HG03175 (cell line): ENCODE measurements at regions not wholly inside any gene's neighbourhood (a gene's known extent, or its start where the extent isn't known, plus 50 kb on each side); places are given as distances from the start of the nearest gene placed in this dataset.

Experiments
- ATAC-seq: cut with Tn5 transposase; IDR thresholded peaks from one replicate; pipeline ENCODE4 v1.9.1; 2021; ENCODE audit warnings: mild to moderate bottlenecking, moderate library complexity; ENCODE audit not compliant: unreplicated experiment

DNA sequence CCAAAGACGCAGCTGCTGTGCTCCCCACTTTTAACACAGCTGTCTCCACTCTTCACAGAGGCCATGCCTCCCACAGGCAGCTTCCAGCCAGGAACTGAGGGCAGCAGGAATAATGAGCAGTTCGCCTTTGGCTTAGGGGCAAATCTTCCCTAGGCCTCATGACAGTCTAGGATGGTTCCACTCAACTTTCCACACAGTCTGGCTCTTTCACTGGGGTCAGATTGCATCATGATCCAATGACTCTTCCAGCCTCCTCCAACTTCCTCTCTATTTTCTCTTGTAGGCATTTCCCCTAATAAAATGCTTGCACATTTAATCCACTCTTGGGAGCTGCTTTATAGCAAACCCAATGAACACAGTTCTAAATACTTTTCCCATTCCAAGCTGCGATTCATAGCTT, 271.6 kb upstream of the ATP2B1 start:
- no peak for ATAC-seq

DNA sequence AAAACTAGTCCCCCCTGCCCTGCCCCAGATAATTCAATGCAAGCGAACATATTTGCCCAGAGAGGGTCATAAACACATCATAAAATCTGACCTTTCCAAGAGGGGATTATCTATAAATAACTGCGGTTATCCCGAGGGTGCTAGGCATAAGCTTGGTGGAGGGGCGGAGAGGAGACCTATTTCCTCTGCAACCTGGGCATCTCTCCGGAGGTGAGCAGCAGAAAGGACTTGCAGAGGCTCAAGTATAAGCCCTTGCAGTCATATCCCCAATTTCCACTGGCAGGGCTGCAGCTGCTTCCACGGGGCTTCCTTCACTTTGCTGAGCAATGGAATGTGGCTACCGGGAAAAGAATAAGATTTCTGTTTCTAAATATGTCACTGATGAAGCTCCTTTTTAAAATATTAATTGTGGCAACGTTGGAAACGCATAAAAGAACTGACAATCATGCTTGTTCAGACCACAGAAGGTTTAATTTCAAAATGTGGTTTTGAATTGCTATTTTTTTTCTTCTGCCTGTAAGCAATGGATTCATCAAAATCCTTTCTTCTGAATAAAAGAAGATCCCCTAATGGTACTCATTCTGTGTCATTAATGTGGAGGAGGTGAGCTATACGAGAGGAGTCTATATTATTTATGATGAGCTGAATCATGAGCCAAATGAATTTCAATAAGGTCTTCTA, 268.9 kb upstream of the ATP2B1 start:
- ATAC-seq: no peak

DNA sequence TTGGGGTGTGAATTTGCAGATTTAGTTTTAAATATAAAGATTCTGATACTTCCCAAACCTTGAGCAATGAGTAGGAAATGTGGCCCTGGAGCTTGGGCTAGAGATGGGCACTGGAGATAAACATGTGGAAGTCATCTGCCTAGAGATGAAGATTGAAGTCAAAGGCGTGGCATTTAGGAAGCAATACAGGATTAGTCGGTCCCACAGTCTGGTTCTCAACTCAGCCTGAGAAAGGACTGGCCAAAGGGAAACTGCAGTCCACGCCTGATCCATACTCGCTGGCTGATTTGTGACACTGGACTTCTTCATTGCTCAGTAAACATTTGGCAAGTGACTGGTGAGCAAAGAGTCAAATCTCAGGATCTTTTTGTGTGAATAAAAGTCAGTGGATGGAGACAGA, 268.2 kb upstream of the ATP2B1 start:
- no peak for ATAC-seq

- ATAC-seq: no peak
These were observed 266.9 kb upstream of the ATP2B1 start for GRCh38 chr12:89975574-89975973.

DNA sequence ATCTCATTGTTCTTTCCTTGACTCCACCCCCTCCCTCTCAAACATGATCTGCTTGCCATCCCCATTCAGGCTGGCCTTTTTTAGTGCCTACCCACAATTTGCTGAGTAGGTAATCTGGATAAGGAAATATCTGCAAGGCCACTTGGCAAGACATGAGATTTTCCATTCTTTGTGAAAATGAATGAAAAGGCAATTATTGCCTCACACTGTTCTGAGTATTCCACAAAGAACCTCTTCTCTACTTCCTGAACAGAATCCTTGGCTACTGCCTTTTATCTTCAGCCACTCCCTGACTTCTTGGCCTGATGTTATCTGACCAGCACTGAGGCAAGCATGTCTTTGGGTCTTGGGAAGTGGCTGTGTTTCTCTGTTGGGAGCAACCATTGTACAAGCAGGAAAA, 263.2 kb upstream of the ATP2B1 start:
- no peak for ATAC-seq

DNA sequence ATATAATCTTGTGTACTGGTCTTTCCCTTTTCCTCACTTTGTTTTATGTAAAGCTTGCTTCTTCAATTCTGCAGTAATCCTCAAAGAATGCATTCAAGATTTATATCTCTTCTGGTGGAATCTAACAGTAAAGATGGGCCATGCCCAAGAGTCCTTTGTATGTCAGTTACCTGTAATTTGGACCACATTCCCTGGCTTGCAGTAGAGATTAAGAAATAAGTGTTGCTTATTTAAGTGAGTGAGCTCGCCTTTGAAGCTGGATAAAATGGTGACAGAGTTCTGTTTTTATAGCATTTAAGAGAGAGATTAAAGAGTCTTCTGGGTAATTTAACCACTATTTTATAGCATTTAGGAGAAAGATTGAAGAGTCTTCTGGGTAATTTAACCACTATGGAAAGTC, 262.1 kb upstream of the ATP2B1 start:
- ATAC-seq: no peak

DNA sequence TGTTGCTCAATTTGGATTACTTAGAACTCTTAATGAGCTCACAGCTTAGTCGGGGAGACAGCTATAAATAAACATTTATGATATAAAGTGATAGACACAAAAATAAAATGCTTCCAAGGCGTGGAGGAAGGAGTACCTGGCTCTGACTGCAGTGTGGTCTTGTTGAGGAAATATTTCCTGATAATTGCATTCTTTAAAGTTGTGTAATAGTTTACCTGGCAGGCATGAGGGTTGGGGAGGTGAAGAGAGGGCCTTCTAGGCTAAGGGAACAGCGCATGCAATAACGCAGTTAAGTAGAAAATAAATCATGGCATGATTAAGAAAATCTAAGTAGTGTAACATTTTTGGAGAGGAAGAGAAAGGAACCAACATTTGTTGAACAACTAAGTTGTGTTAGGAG, 260.5 kb upstream of the ATP2B1 start:
- ATAC-seq: no peak

DNA sequence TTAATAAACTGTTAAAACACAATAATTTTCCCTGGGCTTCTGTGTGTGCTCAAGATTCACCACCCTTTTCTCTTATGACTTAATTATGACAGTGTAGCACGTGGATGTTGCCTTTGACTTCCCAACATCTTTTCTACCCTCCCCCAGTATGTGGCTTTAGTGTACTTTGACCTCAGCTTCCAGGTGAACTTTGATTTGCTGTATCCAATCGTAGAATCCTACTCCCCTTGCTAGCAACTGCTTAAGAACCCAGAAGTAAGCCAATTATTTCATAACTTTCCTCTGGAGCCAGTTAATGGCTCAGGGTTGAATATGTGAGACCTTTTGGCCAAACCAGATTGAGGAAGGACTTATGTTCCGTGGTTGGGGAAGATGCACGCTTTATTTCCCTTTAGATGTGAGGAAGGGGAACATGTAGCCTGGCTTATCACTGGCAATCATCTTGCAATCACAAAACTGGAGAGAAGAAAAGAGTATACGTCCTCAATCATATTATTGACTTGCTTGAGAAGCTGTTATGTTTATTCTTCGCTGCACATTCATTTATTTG, 259.6 kb upstream of the ATP2B1 start:
- ATAC-seq: no peak

DNA sequence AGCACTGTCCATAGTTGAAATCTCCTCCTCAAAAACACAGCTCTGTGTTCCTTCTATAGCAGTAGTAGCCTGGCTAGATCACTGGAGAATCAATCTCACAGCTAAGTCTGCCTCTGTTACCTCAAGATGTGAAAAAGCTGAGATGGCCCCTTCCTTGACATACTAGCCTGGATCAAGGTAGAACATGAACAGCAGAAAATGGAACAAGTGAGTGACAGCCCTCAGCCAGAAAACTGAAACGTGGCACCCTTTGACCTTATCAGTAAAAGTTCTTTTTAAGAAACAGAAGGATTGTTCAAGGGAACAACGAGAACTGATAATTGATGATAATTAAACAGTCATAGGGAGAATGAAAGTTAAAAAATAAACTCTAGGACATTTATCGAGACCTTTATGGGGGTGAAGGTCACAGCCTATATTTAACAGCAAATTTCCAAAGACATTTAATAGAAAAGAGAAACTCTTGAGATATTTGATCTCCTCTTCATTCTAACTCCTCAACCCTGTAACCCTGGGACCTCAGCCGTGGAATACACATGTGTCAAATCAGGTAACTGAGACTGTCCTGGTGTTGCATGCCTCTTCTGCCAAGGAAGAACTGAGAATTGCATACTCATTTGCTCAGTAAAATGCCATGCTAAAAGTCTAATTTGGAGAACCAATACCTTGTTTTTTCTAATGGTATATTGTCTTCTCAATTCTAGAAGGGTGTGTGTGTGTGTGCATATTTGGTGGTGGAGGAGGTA, 258.0 kb upstream of the ATP2B1 start:
- no peak for ATAC-seq

DNA sequence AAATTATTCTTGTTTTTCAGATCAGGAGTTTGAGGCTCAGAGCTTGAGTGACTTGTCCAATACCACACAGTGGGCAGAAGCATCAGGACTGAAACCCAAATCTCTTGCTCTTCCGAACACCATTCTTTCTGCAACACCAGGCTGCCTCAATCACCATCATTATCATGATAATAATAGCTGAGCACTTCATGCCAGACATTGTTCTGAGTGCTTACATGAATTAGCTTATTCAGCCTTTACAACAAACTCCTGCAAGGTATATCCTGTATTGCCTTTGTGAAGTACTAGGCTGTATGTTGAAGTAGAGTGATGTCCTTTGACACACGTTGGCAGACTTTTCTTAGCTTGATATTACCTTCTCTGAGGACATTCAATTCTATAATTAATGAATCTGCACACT, 257.4 kb upstream of the ATP2B1 start:
- no peak for ATAC-seq

DNA sequence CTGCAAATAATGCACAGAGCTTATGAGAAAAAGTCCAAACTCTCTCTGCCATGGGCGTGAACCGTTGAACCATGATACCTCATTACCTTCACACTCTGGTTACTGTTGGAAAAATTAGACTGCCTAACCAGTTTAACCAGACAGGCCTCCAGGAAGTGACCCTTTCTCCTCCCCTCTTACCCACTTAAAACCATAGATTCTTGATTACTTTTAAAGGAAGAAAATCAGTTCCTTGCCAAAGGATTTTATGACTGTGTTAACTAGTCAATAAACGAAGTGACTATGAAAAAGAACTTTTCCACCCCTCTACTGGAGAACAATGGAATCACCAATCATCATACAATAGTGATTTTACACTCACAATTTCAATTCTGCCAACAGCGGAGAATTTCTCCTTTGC, 254.0 kb upstream of the ATP2B1 start:
- no peak for ATAC-seq

- peak; percentile 30 for ATAC-seq
These were observed 252.2 kb upstream of the ATP2B1 start for GRCh38 chr12:89960607-89961394.

GRCh38 chr12:89960011-89960507, 251.4 kb upstream of the ATP2B1 start:
- peak; percentile 79 for ATAC-seq

DNA sequence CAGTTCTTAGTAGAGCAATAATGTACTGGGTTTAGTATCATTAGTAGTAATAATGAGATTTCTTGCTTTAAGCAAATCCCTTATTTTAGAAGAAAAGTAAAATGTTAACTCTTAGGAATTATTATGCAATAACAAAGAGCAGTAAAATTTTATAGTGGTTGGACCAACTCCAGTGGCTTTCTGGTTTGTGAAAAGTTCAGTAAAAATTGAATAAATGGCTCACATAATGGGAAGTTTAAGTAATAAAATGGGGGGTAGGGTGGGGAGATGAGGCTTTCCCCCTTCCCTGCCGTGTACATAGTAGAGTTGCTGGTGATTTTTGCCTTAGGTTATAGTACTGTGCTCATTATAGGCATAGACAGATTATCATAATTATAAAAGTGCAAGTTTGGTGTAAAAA, 250.5 kb upstream of the ATP2B1 start:
- no peak for ATAC-seq

- no peak for ATAC-seq
These were observed 245.6 kb upstream of the ATP2B1 start for GRCh38 chr12:89954259-89954658.

DNA sequence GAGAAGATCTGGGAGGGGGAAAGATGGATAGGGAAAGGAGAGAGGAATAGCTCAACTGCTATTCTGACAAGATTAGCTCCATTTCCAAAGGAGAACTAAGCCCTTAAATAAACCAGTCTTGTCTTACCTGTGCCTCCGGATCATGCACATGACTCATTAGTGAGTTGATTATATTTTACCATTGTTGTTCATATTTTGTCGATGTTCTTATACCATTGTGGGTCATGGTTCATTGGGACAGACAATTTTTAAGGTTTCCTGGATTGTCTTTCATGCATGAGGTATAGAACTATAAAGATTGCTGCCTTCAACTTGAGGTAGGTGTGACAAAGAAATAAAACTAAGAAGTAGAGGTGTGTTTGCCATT, 243.0 kb upstream of the ATP2B1 start:
- no peak for ATAC-seq

DNA sequence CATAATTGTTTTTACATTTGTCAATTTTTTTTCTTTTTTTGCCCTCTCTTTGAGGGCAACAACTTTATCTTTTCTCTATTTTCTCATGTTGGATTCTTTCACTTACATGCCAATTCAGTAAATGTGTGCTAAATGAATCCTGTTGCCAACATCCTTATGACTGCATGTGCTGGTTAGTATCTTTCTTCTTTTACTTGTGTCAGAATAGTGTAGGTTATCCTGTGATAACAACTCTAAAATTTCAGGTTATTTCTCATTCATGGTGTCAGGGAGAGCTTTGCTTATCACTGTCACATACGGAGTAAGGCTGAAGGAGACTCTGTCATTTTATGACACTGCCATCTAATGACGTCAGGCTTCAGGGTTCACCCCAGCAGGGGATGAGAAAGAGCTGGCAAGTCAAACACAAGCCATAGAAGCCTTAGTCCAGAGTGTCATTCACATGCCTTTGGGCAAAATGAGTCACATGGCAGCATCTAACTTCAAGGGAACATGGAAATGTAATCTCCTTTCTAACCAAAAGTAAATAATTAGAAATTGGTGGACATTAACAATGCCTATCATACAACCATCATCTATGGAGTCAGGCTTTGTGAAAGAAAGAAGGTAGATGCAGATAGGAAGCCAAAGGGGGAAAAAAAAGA, 242.5 kb upstream of the ATP2B1 start:
- no peak for ATAC-seq

GRCh38 chr12:89950421-89950820, 241.8 kb upstream of the ATP2B1 start:
- no peak for ATAC-seq

DNA sequence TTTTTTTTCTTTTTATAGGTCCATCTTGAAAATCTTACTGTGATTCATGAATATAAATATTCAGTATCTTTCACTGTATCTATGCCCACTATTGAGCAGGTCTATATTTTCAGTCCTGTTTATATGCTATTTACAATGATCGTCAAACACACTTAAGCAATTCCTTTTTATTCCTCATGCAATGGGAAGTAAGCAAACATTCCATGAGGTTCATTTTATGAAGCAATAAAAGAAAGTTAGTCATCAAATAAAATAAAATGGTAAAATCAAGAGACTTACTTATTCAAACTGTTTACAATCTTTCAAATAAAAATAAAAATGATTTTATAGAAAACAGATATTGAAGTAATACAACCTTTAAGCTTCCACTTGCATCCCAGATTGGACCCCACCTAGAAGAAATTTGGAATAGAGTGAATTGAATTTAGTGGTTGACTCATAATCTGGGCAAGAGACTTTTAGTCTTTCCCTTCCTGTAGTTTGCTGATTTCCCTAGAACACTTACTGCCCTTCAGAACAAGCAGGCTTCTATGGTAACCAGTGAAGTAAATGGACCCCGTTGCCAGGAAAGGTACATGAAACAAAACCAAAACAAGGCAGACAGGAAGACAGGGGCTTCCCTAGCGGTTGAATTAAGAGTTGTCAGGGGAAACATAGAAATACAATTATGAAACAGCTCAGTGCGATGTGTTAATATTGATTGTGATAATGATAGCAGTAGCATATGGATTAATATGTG, 241.0 kb upstream of the ATP2B1 start:
- peak; percentile 98 for ATAC-seq
